HEK293T (cell line): ENCODE measurements at regions not wholly inside any gene's neighbourhood (a gene's known extent, or its start where the extent isn't known, plus 50 kb on each side); places are given as distances from the start of the nearest gene placed in this dataset.

ENCODE experiments used
- ARNT ChIP-seq: fragments of 450-650 bp; IDR thresholded peaks from 2 replicates; pipeline ENCODE4 v1.6.1; 2017; ENCODE audit warnings: mild to moderate bottlenecking
- BHLHE40 ChIP-seq: fragments of 450-650 bp; IDR thresholded peaks from 2 replicates; pipeline ENCODE4 v1.6.1; 2016; ENCODE audit warnings: mild to moderate bottlenecking, moderate library complexity, borderline replicate concordance
- CTBP1 ChIP-seq: fragments of 450-650 bp; IDR thresholded peaks from 2 replicates; pipeline ENCODE4 v1.6.1; 2016; ENCODE audit warnings: borderline replicate concordance
- ELF4 ChIP-seq: fragments of 450-650 bp; IDR thresholded peaks from 2 replicates; pipeline ENCODE4 v1.6.1; 2017; ENCODE audit warnings: antibody characterized with exemption
- FOXK2 ChIP-seq: fragments of 450-650 bp; IDR thresholded peaks from 2 replicates; pipeline ENCODE4 v1.6.1; 2016; ENCODE audit warnings: mild to moderate bottlenecking
- FOXM1 ChIP-seq: fragments of 450-650 bp; IDR thresholded peaks from 2 replicates; pipeline ENCODE4 v1.6.1; 2017; ENCODE audit warnings: mild to moderate bottlenecking, borderline replicate concordance
- LEF1 ChIP-seq: fragments of 450-650 bp; IDR thresholded peaks from 2 replicates; pipeline ENCODE4 v1.6.1; 2017; ENCODE audit warnings: mild to moderate bottlenecking, borderline replicate concordance
- NFRKB ChIP-seq: fragments of 450-650 bp; IDR thresholded peaks from 2 replicates; pipeline ENCODE4 v1.6.1; 2016; ENCODE audit warnings: mild to moderate bottlenecking, moderate library complexity
- SP1 ChIP-seq: fragments of 450-650 bp; IDR thresholded peaks from 2 replicates; pipeline ENCODE4 v1.6.1; 2017
- TARDBP ChIP-seq: fragments of 450-650 bp; IDR thresholded peaks from 2 replicates; pipeline ENCODE4 v1.6.1; 2016
- ZNF384 ChIP-seq: fragments of 450-650 bp; IDR thresholded peaks from 2 replicates; pipeline ENCODE4 v1.6.1; 2016
- TF ChIP-seq, protein P1 (sequence below): fragments of 450-650 bp; IDR thresholded peaks from 2 replicates; pipeline ENCODE4 v1.6.1; 2016

DNA sequence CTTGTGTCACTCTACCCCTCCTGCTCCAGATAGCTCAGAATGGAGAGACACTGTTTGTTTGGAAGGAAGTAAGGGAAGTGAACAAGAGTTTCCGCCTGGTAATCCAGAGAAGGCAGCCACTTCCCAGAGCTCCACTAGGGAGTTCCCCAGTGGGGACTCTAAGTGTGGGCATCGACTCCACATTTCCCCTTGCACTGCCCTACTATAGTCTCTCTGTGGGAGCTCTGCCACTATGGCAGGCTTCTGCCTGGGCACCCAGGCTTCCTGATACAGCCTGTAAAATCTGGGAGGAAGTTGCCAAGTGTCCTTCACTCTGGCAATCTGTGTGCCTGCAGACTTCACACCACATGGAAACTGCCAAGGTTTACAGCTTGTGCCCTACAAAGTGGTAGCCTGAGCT lies 245.8 kb upstream of the DMD start:
- TF ChIP-seq FOXM1: no peak
- TF ChIP-seq CTBP1: no peak
- no peak for TF ChIP-seq FOXK2
- no peak for TF ChIP-seq SP1
- TF ChIP-seq LEF1: no peak
- no peak for TF ChIP-seq BHLHE40
- no peak for TF ChIP-seq ELF4
- TF ChIP-seq ARNT: no peak
- TF ChIP-seq, protein P1, sequence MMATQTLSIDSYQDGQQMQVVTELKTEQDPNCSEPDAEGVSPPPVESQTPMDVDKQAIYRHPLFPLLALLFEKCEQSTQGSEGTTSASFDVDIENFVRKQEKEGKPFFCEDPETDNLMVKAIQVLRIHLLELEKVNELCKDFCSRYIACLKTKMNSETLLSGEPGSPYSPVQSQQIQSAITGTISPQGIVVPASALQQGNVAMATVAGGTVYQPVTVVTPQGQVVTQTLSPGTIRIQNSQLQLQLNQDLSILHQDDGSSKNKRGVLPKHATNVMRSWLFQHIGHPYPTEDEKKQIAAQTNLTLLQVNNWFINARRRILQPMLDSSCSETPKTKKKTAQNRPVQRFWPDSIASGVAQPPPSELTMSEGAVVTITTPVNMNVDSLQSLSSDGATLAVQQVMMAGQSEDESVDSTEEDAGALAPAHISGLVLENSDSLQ: no peak
- no peak for TF ChIP-seq ZNF384
- no peak for TF ChIP-seq TARDBP
- TF ChIP-seq NFRKB: no peak
